ENCODE measurements at regions not wholly inside any gene's neighbourhood (a gene's known extent, or its start where the extent isn't known, plus 50 kb on each side); places are given as distances from the start of the nearest gene placed in this dataset.

- Histone ChIP-seq H3K4me3 (ENCODE audit: low read length) (no peak overlapping the region), H3K9me3 (ENCODE audit: control insufficient read depth in 1 of 2, insufficient read depth in 1 of 2, low read length in 2 of 2) (peaks cover 0 to 14% of the 10 kb centered on the region in 2 experiments), H3K27me3 (ENCODE audit: control insufficient read depth in 1 of 2, insufficient read depth in 2 of 2, low read length in 2 of 2) (peaks cover 0 to 13% of the 10 kb centered on the region in 2 experiments), H3K4me1 (ENCODE audit: insufficient read depth, low read length) (no peaks in the 10 kb centered on the region), H3K36me3 (ENCODE audit: insufficient read depth, low read length) (no peaks in the 10 kb centered on the region), H3K27ac (ENCODE audit: low read depth in 1 of 2, low read length in 2 of 2) (no peak overlapping the region)
- H3K27ac Mint-ChIP-seq, result no peak overlapping the region
- TF ChIP-seq CTCF (IDR thresholded peaks at IDR 0.05), result no peak
- CTCF ChIA-PET, result no interaction called here
- no peak for DNase-seq
- H3K4me1 Mint-ChIP-seq (ENCODE audit: low read depth), result peaks cover 7% of the 10 kb centered on the region
- ATAC-seq (ENCODE audit: poor library complexity), result no peak
- H3K4me3 Mint-ChIP-seq, result no peak overlapping the region
- intact Hi-C loops (cut with DNase I, micrococcal nuclease), result no loop called here
- no peaks in the 10 kb centered on the region for H3K9me3 Mint-ChIP-seq
- H3K27me3 Mint-ChIP-seq, result peaks cover 20% of the 10 kb centered on the region
- POLR2A ChIA-PET, result no interaction called here
- H3K36me3 Mint-ChIP-seq (ENCODE audit: low read depth), result no peaks in the 10 kb centered on the region
Measured at GRCh38 chr10:131448171-131448570, 136.7 kb upstream of the TCERG1L start.

- Histone ChIP-seq H3K4me1 (ENCODE audit: insufficient read depth, low read length) (peaks cover 5% of the 10 kb centered on the region), H3K4me3 (ENCODE audit: low read length) (no peak overlapping the region), H3K9me3 (ENCODE audit: control insufficient read depth in 1 of 2, insufficient read depth in 1 of 2, low read length in 2 of 2) (peaks cover 0 to 15% of the 10 kb centered on the region in 2 experiments), H3K27ac (ENCODE audit: low read depth in 1 of 2, low read length in 2 of 2) (no peak overlapping the region), H3K36me3 (ENCODE audit: insufficient read depth, low read length) (no peaks in the 10 kb centered on the region), H3K27me3 (ENCODE audit: control insufficient read depth in 1 of 2, insufficient read depth in 2 of 2, low read length in 2 of 2) (peaks cover 5 to 13% of the 10 kb centered on the region in 2 experiments)
- H3K9me3 Mint-ChIP-seq, result no peaks in the 10 kb centered on the region
- ATAC-seq (ENCODE audit: poor library complexity) (no peak), DNase-seq (no peak)
- TF ChIP-seq CTCF (IDR thresholded peaks at IDR 0.05), result no peak
- intact Hi-C loops (cut with DNase I, micrococcal nuclease), result no loop called here
- H3K36me3 Mint-ChIP-seq (ENCODE audit: low read depth), result no peaks in the 10 kb centered on the region
- H3K4me3 Mint-ChIP-seq, result no peak overlapping the region
- H3K27me3 Mint-ChIP-seq, result peaks cover 21% of the 10 kb centered on the region
- CTCF ChIA-PET, result no interaction called here
- POLR2A ChIA-PET, result no interaction called here
- H3K27ac Mint-ChIP-seq, result no peak overlapping the region
- peaks cover 7% of the 10 kb centered on the region for H3K4me1 Mint-ChIP-seq (ENCODE audit: low read depth)
Measured at GRCh38 chr10:131448883-131449282, 137.4 kb upstream of the TCERG1L start.

DNA sequence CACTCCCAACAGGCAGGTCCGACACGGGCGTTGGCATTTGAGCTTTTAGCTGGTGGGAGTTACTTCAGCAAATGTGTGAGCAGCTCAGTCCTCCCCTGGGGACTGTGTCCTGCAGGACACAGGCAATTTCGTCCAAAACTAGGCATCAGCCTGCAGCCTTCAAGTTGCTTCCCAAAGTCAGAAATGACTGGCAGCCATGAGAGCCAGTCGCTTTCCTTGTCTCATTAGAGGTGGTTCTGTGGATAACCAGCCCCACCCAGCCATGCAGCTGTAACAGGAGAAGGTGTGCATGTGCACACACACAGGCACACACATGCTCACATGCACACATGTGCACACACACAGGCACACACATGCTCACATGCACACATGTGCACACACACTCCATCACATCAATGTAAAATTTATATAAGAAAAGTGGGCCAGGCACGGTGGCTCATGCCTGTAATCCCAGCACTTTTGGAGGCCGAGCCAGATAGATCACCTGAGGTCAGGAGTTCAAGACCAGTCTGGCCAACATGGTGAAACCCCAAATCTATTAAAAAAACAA, 138.8 kb upstream of the TCERG1L start:
- Mint-ChIP-seq H3K36me3 (ENCODE audit: low read depth) (no peaks in the 10 kb centered on the region), H3K27me3 (peaks cover 31% of the 10 kb centered on the region), H3K4me1 (ENCODE audit: low read depth) (peaks cover 7% of the 10 kb centered on the region), H3K9me3 (no peaks in the 10 kb centered on the region), H3K4me3 (no peak overlapping the region), H3K27ac (no peak overlapping the region)
- Histone ChIP-seq H3K4me1 (ENCODE audit: insufficient read depth, low read length) (peaks cover 7% of the 10 kb centered on the region), H3K9me3 (ENCODE audit: control insufficient read depth in 1 of 2, insufficient read depth in 1 of 2, low read length in 2 of 2) (peaks cover 0 to 22% of the 10 kb centered on the region in 2 experiments), H3K27me3 (ENCODE audit: control insufficient read depth in 1 of 2, insufficient read depth in 2 of 2, low read length in 2 of 2) (peaks cover 6 to 13% of the 10 kb centered on the region in 2 experiments), H3K27ac (ENCODE audit: low read depth in 1 of 2, low read length in 2 of 2) (no peak overlapping the region), H3K36me3 (ENCODE audit: insufficient read depth, low read length) (no peaks in the 10 kb centered on the region), H3K4me3 (ENCODE audit: low read length) (no peak overlapping the region)
- ATAC-seq (ENCODE audit: poor library complexity) (no peak), DNase-seq (no peak)
- intact Hi-C loops (cut with DNase I, micrococcal nuclease), result no loop called here
- ChIA-PET CTCF (no interaction called here), POLR2A (no interaction called here)
- no peak for TF ChIP-seq CTCF (IDR thresholded peaks at IDR 0.05)
